Lower leg skin (tissue), 3 donors: ENCODE measurements at regions not wholly inside any gene's neighbourhood (a gene's known extent, or its start where the extent isn't known, plus 50 kb on each side); places are given as distances from the start of the nearest gene placed in this dataset.

Experiments
- CTCF ChIP-seq, 3 donors: fragments of 450-650 bp; IDR thresholded peaks; one replicate each; pipeline ENCODE4 v1.5.1; 2016; ENCODE audit warnings: antibody characterized with exemption in 3 of 3, mild to moderate bottlenecking in 3 of 3, moderate library complexity in 2 of 3
- POLR2A ChIP-seq, 2 donors: fragments of 450-650 bp; IDR thresholded peaks; one replicate each; pipeline ENCODE4 v1.6.1; 2016 to 2017; ENCODE audit warnings: antibody characterized with exemption in 2 of 2, mild to moderate bottlenecking in 1 of 2, moderate library complexity in 1 of 2

- TF ChIP-seq CTCF (IDR thresholded peaks at IDR 0.05) (no peak), POLR2A (IDR thresholded peaks at IDR 0.05) (no peak)
Observed at GRCh38 chr22:49528420-49528720, 299.3 kb downstream of the BRD1 start.
